ENCODE measurements at regions not wholly inside any gene's neighbourhood (a gene's known extent, or its start where the extent isn't known, plus 50 kb on each side); places are given as distances from the start of the nearest gene placed in this dataset.
"Not testable (repeated sequence)": the region's sequence is repeated elsewhere in the genome, so short reads cannot be mapped to it uniquely, and the experiment has no call there.

GRCh38 chr1:164141797-164142196 is 417.2 kb upstream of the PBX1 start:
- Mint-ChIP-seq H3K9me3 (peaks cover 0 to 14% (median 7%) of the 10 kb centered on the region in 7 donors), H3K4me1 (no peaks in the 10 kb centered on the region), H3K4me3 (no peak overlapping the region), H3K27me3 (no peaks in the 10 kb centered on the region), H3K36me3 (no peaks in the 10 kb centered on the region), H3K27ac (no peak overlapping the region)
- DNase-seq (no peak), ATAC-seq (ENCODE audit: low read depth in 2 of 2) (no peak)

- Mint-ChIP-seq H3K9me3 (peaks cover 0 to 13% (median 7%) of the 10 kb centered on the region in 7 donors), H3K27me3 (no peaks in the 10 kb centered on the region)
These were observed 404.4 kb upstream of the PBX1 start for GRCh38 chr1:164154622-164155021.

GRCh38 chr1:164155347-164155746 is 403.6 kb upstream of the PBX1 start:
- Mint-ChIP-seq H3K9me3 (peaks cover 0 to 20% (median 7%) of the 10 kb centered on the region in 7 donors), H3K4me3 (no peak overlapping the region), H3K27ac (no peak overlapping the region), H3K27me3 (no peaks in the 10 kb centered on the region), H3K4me1 (no peaks in the 10 kb centered on the region), H3K36me3 (no peaks in the 10 kb centered on the region)
- no peak for DNase-seq
- no peak for ATAC-seq (ENCODE audit: low read depth in 2 of 2)

More at GRCh38 chr1:164154622-164155021, 404.4 kb upstream of the PBX1 start:
- ATAC-seq (ENCODE audit: low read depth in 2 of 2) (no peak), DNase-seq (no peak)
- Mint-ChIP-seq H3K4me3 (no peak overlapping the region), H3K27ac (no peak overlapping the region), H3K36me3 (no peaks in the 10 kb centered on the region), H3K4me1 (no peaks in the 10 kb centered on the region)

- ATAC-seq (ENCODE audit: low read depth in 2 of 2), result no peak
- H3K4me1 Mint-ChIP-seq, result no peaks in the 10 kb centered on the region
- H3K36me3 Mint-ChIP-seq, result no peaks in the 10 kb centered on the region
- peaks cover 2 to 16% (median 5%) of the 10 kb centered on the region in 7 donors for H3K9me3 Mint-ChIP-seq
- no peaks in the 10 kb centered on the region for H3K27me3 Mint-ChIP-seq
- DNase-seq, result no peak
- H3K27ac Mint-ChIP-seq, result no peak overlapping the region
- H3K4me3 Mint-ChIP-seq, result no peak overlapping the region
These were observed 395.6 kb upstream of the PBX1 start for GRCh38 chr1:164163289-164163849.

- no peak overlapping the region for H3K4me3 Mint-ChIP-seq
- ATAC-seq (ENCODE audit: low read depth in 2 of 2) (no peak), DNase-seq (no peak)
- no peak overlapping the region for H3K27ac Mint-ChIP-seq
- H3K36me3 Mint-ChIP-seq, result no peaks in the 10 kb centered on the region
- no peaks in the 10 kb centered on the region for H3K4me1 Mint-ChIP-seq
- H3K9me3 Mint-ChIP-seq, result peaks cover 2 to 24% (median 16%) of the 10 kb centered on the region in 7 donors
- H3K27me3 Mint-ChIP-seq, result no peaks in the 10 kb centered on the region
These were observed 393.5 kb upstream of the PBX1 start for GRCh38 chr1:164165466-164165865.

- not testable (repeated sequence) for H3K27ac Mint-ChIP-seq; DNase-seq; H3K4me1 Mint-ChIP-seq; H3K27me3 Mint-ChIP-seq; H3K36me3 Mint-ChIP-seq; ATAC-seq (ENCODE audit: low read depth in 2 of 2); H3K4me3 Mint-ChIP-seq
- peaks cover 2 to 28% (median 16%) of the 10 kb centered on the region in 7 donors for H3K9me3 Mint-ChIP-seq
These were observed 392.5 kb upstream of the PBX1 start for GRCh38 chr1:164166454-164166853.

GRCh38 chr1:164177118-164177517 is 381.9 kb upstream of the PBX1 start:
- Mint-ChIP-seq H3K4me3 (no peak overlapping the region), H3K27me3 (no peaks in the 10 kb centered on the region), H3K27ac (no peak overlapping the region), H3K9me3 (peaks cover 2 to 28% (median 10%) of the 10 kb centered on the region in 7 donors), H3K4me1 (no peaks in the 10 kb centered on the region), H3K36me3 (no peaks in the 10 kb centered on the region)
- ATAC-seq (ENCODE audit: low read depth in 2 of 2) (no peak), DNase-seq (no peak)

GRCh38 chr1:164180824-164181223 is 378.2 kb upstream of the PBX1 start:
- H3K9me3 Mint-ChIP-seq, result peaks cover 2 to 15% (median 13%) of the 10 kb centered on the region in 7 donors
- H3K27me3 Mint-ChIP-seq, result no peaks in the 10 kb centered on the region
- H3K4me1 Mint-ChIP-seq, result no peaks in the 10 kb centered on the region
- H3K4me3 Mint-ChIP-seq, result no peak overlapping the region
- no peaks in the 10 kb centered on the region for H3K36me3 Mint-ChIP-seq
- no peak overlapping the region for H3K27ac Mint-ChIP-seq
- ATAC-seq (ENCODE audit: low read depth in 2 of 2), result no peak
- no peak for DNase-seq

GRCh38 chr1:164183854-164184635 is 374.9 kb upstream of the PBX1 start:
- Mint-ChIP-seq H3K27me3 (no peaks in the 10 kb centered on the region), H3K4me3 (no peak overlapping the region), H3K9me3 (peaks cover 2 to 14% (median 6%) of the 10 kb centered on the region in 7 donors), H3K4me1 (no peaks in the 10 kb centered on the region), H3K27ac (no peak overlapping the region), H3K36me3 (no peaks in the 10 kb centered on the region)
- no peak for ATAC-seq (ENCODE audit: low read depth in 2 of 2)
- DNase-seq, result no peak

GRCh38 chr1:164186881-164187280 is 372.1 kb upstream of the PBX1 start:
- DNase-seq (no peak), ATAC-seq (ENCODE audit: low read depth in 2 of 2) (no peak)
- no peaks in the 10 kb centered on the region for H3K4me1 Mint-ChIP-seq
- no peak overlapping the region for H3K27ac Mint-ChIP-seq
- no peaks in the 10 kb centered on the region for H3K36me3 Mint-ChIP-seq
- peaks cover 0 to 9% (median 5%) of the 10 kb centered on the region in 7 donors for H3K9me3 Mint-ChIP-seq
- H3K4me3 Mint-ChIP-seq, result no peak overlapping the region
- no peaks in the 10 kb centered on the region for H3K27me3 Mint-ChIP-seq

- H3K27me3 Mint-ChIP-seq, result no peaks in the 10 kb centered on the region
- DNase-seq (no peak), ATAC-seq (ENCODE audit: low read depth in 2 of 2) (no peak)
- H3K9me3 Mint-ChIP-seq, result peaks cover 0 to 11% (median 4%) of the 10 kb centered on the region in 7 donors
- H3K36me3 Mint-ChIP-seq, result no peaks in the 10 kb centered on the region
- H3K4me1 Mint-ChIP-seq, result no peaks in the 10 kb centered on the region
- H3K27ac Mint-ChIP-seq, result no peak overlapping the region
- no peak overlapping the region for H3K4me3 Mint-ChIP-seq
These were observed 370.5 kb upstream of the PBX1 start for GRCh38 chr1:164188497-164188896.

- H3K27ac Mint-ChIP-seq, result no peak overlapping the region
- DNase-seq (no peak), ATAC-seq (ENCODE audit: low read depth in 2 of 2) (no peak)
- no peaks in the 10 kb centered on the region for H3K27me3 Mint-ChIP-seq
- no peaks in the 10 kb centered on the region for H3K4me1 Mint-ChIP-seq
- no peak overlapping the region for H3K4me3 Mint-ChIP-seq
- H3K36me3 Mint-ChIP-seq, result no peaks in the 10 kb centered on the region
- H3K9me3 Mint-ChIP-seq, result peaks cover 0 to 15% (median 5%) of the 10 kb centered on the region in 7 donors
These were observed 367.8 kb upstream of the PBX1 start for GRCh38 chr1:164191191-164191590.

GRCh38 chr1:164210211-164210739 is 348.7 kb upstream of the PBX1 start:
- Mint-ChIP-seq H3K36me3 (no peaks in the 10 kb centered on the region), H3K4me3 (no peak overlapping the region), H3K9me3 (peaks cover 0 to 2% (median under 1%) of the 10 kb centered on the region in 7 donors), H3K27me3 (no peaks in the 10 kb centered on the region), H3K4me1 (no peaks in the 10 kb centered on the region), H3K27ac (no peak overlapping the region)
- no peak for ATAC-seq (ENCODE audit: low read depth in 2 of 2)
- no peak for DNase-seq

- H3K27me3 Mint-ChIP-seq, result no peaks in the 10 kb centered on the region
- DNase-seq, result no peak
- no peaks in the 10 kb centered on the region for H3K4me1 Mint-ChIP-seq
- no peak overlapping the region for H3K27ac Mint-ChIP-seq
- ATAC-seq (ENCODE audit: low read depth in 2 of 2), result no peak
- H3K36me3 Mint-ChIP-seq, result no peaks in the 10 kb centered on the region
- H3K9me3 Mint-ChIP-seq, result peaks cover 0 to 10% (median 7%) of the 10 kb centered on the region in 7 donors
- H3K4me3 Mint-ChIP-seq, result no peak overlapping the region
These were observed 335.6 kb upstream of the PBX1 start for GRCh38 chr1:164223378-164223777.

Data from naive B cell (primary cell).